Upper lobe of left lung (tissue), 6 donors: ENCODE measurements at regions not wholly inside any gene's neighbourhood (a gene's known extent, or its start where the extent isn't known, plus 50 kb on each side); places are given as distances from the start of the nearest gene placed in this dataset.

Experiments used
- ATAC-seq, 2 donors: fragments of 200-7000 bp; cut with Tn5 transposase; one replicate each; pipeline ENCODE4 v1.9.1; 2022; ENCODE audit warnings: mild to moderate bottlenecking in 2 of 2, moderate library complexity in 2 of 2; ENCODE audit not compliant: low FRiP score in 2 of 2
- DNase-seq, 2 donors: peaks; one replicate each; pipeline ENCODE4 v3.0.0-alpha.2; 2019 to 2020
- H3K27ac ChIP-seq, 4 donors: fragments of 200-600 bp; sonication (generic); one replicate each; pipeline ENCODE4 v1.5.1; 2016 to 2019
- H3K27me3 ChIP-seq, 4 donors: fragments of 200-600 bp; sonication (generic); one replicate each; pipeline ENCODE4 v1.5.1; 2017 to 2019
- H3K36me3 ChIP-seq, 4 donors: fragments of 200-600 bp; sonication (generic); one replicate each; pipeline ENCODE4 v1.5.1; 2016 to 2019
- H3K4me1 ChIP-seq, 4 donors: fragments of 200-600 bp; sonication (generic); one replicate each; pipeline ENCODE4 v1.5.1; 2018 to 2019
- H3K4me3 ChIP-seq, 4 donors: fragments of 200-600 bp; sonication (generic); one replicate each; pipeline ENCODE4 v1.5.1; 2017 to 2019; ENCODE audit warnings: mild to moderate bottlenecking in 2 of 4, moderate library complexity in 1 of 4
- H3K9me3 ChIP-seq, 4 donors: fragments of 200-600 bp; sonication (generic); one replicate each; pipeline ENCODE4 v1.5.1; 2018 to 2019
- EP300 ChIP-seq, 4 donors: sonication (generic); formaldehyde crosslinking; IDR thresholded peaks; one replicate each; pipeline ENCODE4 v1.5.1; 2017; ENCODE audit warnings: antibody characterized with exemption in 4 of 4, control low read depth in 2 of 4
- POLR2A ChIP-seq, 4 donors: fragments of 450-650 bp; IDR thresholded peaks; one replicate each; pipeline ENCODE4 v1.5.1; 2016 to 2017; ENCODE audit warnings: antibody characterized with exemption in 4 of 4, mild to moderate bottlenecking in 2 of 4
- POLR2AphosphoS5 ChIP-seq, 2 donors: sonication (generic); formaldehyde crosslinking; IDR thresholded peaks; one replicate each; pipeline ENCODE4 v1.5.1; 2017; ENCODE audit warnings: antibody characterized with exemption in 2 of 2
- WGBS, 2 donors: methylation state at CpG; one replicate each; pipeline ENCODE4 v1.1.5; 2017 to 2018; 5-methylcytosine and 5-hydroxymethylcytosine counted together
- TF ChIP-seq, protein P1 (sequence below), 6 experiments: fragments of 450-650 bp in 4 of 6; fragments of 200-600 bp in 2 of 6; sonication (generic) in 2 of 6; IDR thresholded peaks; one replicate each; pipeline ENCODE4 v1.5.1; 2016 to 2019; ENCODE audit warnings: antibody characterized with exemption in 6 of 6
- donor health status: DM: no; HTN: no; CAD: no; lungs with moderate emphysema.
- donor health status: DM: no; HTN: yes; CAD: no; lungs with severe emphysema.

DNA sequence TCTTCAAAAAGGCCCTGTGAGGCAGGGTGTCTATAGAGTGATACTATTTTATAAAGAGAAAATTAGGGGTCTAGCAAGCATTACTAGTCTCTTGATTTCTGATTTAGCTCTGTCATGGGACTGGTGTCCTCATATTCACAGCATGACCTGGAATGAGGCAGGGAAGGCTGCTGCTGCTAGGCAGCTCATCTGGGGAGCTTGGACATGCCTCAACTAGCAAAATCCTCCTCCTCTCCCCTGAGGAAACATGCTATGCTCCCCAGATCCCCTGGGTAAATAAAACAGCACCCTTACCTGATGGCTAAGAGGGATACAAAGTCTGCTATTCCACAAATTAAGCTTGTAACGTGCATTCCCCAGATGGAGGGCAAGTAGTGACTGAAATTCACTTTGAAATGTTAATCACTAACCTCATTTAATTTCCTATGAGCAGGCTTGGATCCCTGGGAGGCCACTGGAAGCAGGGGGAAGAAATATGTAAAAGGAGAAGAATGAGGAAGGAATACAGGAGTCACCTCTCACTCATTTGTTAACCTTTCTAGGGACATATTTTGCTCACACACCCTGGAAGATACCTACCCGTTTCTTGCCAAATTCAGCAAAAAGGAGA, 709.4 kb downstream of the SQOR start:
- H3K27me3 ChIP-seq = no peaks in the 10 kb centered on the region
- no peak for ATAC-seq
- H3K4me1 ChIP-seq = no peaks in the 10 kb centered on the region
- no peak overlapping the region for H3K27ac ChIP-seq
- DNase-seq = no peak
- TF ChIP-seq POLR2A (IDR thresholded peaks at IDR 0.05) (no peak), EP300 (IDR thresholded peaks at IDR 0.05) (no peak), POLR2AphosphoS5 (IDR thresholded peaks at IDR 0.05) (no peak)
- TF ChIP-seq, protein P1, sequence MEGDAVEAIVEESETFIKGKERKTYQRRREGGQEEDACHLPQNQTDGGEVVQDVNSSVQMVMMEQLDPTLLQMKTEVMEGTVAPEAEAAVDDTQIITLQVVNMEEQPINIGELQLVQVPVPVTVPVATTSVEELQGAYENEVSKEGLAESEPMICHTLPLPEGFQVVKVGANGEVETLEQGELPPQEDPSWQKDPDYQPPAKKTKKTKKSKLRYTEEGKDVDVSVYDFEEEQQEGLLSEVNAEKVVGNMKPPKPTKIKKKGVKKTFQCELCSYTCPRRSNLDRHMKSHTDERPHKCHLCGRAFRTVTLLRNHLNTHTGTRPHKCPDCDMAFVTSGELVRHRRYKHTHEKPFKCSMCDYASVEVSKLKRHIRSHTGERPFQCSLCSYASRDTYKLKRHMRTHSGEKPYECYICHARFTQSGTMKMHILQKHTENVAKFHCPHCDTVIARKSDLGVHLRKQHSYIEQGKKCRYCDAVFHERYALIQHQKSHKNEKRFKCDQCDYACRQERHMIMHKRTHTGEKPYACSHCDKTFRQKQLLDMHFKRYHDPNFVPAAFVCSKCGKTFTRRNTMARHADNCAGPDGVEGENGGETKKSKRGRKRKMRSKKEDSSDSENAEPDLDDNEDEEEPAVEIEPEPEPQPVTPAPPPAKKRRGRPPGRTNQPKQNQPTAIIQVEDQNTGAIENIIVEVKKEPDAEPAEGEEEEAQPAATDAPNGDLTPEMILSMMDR (IDR thresholded peaks at IDR 0.05) = no peak
- no peaks in the 10 kb centered on the region for H3K36me3 ChIP-seq
- 52 to 65% methylated on average over 2 of the region's 2 CpGs for WGBS, 2 donors
- H3K9me3 ChIP-seq = no peaks in the 10 kb centered on the region
- H3K4me3 ChIP-seq = no peak overlapping the region

DNA sequence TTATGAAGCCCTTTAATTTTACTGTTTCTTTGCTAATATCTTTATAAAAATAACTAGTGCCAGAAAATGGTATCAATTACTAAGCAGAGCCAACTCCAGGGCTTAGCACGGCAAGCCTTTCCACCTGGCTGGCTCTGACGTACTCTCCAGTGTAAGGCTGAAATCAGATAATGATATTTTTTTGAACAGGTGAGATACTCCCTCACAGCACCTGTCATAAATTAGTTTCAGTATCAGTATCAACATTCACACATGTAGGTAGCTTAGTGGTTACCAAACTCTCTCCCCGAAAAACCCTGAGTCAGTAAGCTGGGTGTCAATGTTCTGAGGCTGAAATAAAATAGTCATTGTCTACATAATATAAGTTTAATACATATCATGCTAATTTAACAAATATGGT, 710.1 kb downstream of the SQOR start:
- Histone ChIP-seq H3K27me3 (no peaks in the 10 kb centered on the region), H3K4me1 (no peaks in the 10 kb centered on the region), H3K4me3 (no peak overlapping the region), H3K36me3 (no peaks in the 10 kb centered on the region), H3K27ac (no peak overlapping the region), H3K9me3 (no peaks in the 10 kb centered on the region)
- whole genome bisulfite sequencing, 2 donors = 92 to 96% methylated on average over 3 of the region's 3 CpGs
- DNase-seq (no peak), ATAC-seq (no peak)
- TF ChIP-seq, protein P1 (IDR thresholded peaks at IDR 0.05) = no peak
- TF ChIP-seq POLR2A (IDR thresholded peaks at IDR 0.05) = no peak
- no peak for TF ChIP-seq EP300 (IDR thresholded peaks at IDR 0.05)
- no peak for TF ChIP-seq POLR2AphosphoS5 (IDR thresholded peaks at IDR 0.05)

DNA sequence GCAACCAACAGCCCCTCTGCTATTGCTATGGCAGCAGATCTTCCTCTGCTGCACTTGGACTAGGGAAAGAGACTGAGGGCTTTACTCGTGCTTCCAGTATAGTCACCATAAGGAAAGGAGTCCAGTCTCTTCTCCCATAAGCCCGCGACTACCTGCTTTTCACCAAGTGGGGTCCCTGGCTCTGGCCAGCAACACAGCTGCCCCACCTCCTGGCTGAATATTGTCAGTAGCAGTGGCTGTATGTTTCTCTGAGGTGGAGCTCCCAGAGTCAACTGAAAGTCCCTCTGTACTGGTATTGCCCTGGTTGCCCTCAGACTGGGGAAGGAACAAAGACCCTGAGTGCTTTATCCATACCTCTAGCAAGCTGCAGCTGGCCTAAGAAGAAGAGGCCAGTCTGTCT, 719.6 kb downstream of the SQOR start:
- Histone ChIP-seq H3K9me3 (no peaks in the 10 kb centered on the region), H3K4me1 (no peaks in the 10 kb centered on the region), H3K27me3 (no peaks in the 10 kb centered on the region), H3K36me3 (no peaks in the 10 kb centered on the region), H3K27ac (no peak overlapping the region), H3K4me3 (no peak overlapping the region)
- TF ChIP-seq EP300 (IDR thresholded peaks at IDR 0.05) (no peak), POLR2A (IDR thresholded peaks at IDR 0.05) (no peak), POLR2AphosphoS5 (IDR thresholded peaks at IDR 0.05) (no peak)
- TF ChIP-seq, protein P1 (IDR thresholded peaks at IDR 0.05) = no peak
- ATAC-seq (no peak), DNase-seq (no peak)
- WGBS, 2 donors = 95 to 100% methylated on average over 1 to 3 of the region's 3 CpGs

DNA sequence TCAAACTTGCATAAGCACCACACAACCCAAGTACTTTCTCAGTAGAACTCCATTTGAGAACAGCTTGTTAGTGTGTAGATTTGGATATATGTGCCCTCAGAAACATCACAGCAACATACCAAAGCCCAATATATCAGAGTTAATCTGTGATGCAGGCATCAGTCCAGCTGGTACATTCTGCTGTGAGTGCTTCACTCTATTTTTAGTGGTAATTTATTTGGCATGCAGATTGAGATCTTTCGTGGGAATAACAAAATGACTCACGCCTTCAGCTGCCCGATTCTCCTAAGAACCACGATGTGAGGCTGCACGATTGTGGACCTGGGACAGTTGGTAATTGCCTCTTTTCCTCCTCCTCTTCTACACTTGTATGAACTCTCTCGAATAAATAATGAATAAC, 730.7 kb downstream of the SQOR start:
- H3K27ac ChIP-seq = no peak overlapping the region
- no peaks in the 10 kb centered on the region for H3K36me3 ChIP-seq
- DNase-seq (no peak), ATAC-seq (no peak)
- no peaks in the 10 kb centered on the region for H3K9me3 ChIP-seq
- H3K4me1 ChIP-seq = no peaks in the 10 kb centered on the region
- H3K27me3 ChIP-seq = no peaks in the 10 kb centered on the region
- 77 to 81% methylated on average over 6 of the region's 6 CpGs for WGBS, 2 donors
- TF ChIP-seq POLR2AphosphoS5 (IDR thresholded peaks at IDR 0.05) = no peak
- TF ChIP-seq, protein P1 (IDR thresholded peaks at IDR 0.05) = no peak
- no peak for TF ChIP-seq POLR2A (IDR thresholded peaks at IDR 0.05)
- TF ChIP-seq EP300 (IDR thresholded peaks at IDR 0.05) = peak in 1 of 4 donors; percentile 16
- no peak overlapping the region for H3K4me3 ChIP-seq

DNA sequence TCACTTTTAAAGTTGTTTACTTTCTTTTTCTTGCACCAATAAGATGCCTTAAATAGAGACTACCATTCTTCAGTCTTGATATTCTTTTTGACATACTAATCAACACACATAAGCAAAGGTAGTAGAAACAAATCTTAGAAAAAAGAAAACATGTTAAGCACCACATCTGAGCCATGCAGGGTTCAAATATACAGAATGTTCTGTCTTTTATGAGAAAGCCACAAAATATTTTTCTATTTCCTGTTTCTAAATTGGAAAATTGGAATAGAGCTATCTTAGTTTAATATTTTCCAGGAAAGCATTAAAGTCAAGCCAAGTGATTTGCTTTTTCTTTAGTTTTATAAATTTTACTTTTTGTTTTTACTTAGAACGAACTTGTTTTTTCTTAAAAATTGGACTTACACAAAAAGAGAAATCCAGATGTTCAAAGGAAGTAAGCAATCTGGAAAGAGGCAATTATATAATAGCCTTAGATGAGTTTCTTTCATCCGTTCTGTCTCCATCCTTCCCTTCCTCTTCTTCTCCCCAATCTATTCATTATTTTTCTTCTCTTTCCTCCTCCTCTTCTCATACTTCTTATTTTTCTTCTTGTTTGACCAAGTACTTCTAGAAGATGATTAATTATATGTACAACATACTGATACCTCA, 731.7 kb downstream of the SQOR start:
- WGBS, 2 donors = 54 to 60% methylated on average over 2 of the region's 2 CpGs
- Histone ChIP-seq H3K36me3 (no peaks in the 10 kb centered on the region), H3K4me1 (no peaks in the 10 kb centered on the region), H3K27ac (no peak overlapping the region), H3K27me3 (no peaks in the 10 kb centered on the region), H3K9me3 (peaks cover 0 to 5% (median 1%) of the 10 kb centered on the region in 4 donors), H3K4me3 (no peak overlapping the region)
- TF ChIP-seq POLR2AphosphoS5 (IDR thresholded peaks at IDR 0.05) (no peak), EP300 (IDR thresholded peaks at IDR 0.05) (no peak), POLR2A (IDR thresholded peaks at IDR 0.05) (no peak)
- TF ChIP-seq, protein P1 (IDR thresholded peaks at IDR 0.05) = no peak
- DNase-seq = no peak
- ATAC-seq = no peak
